SK-N-MC (cell line): ENCODE measurements at regions not wholly inside any gene's neighbourhood (a gene's known extent, or its start where the extent isn't known, plus 50 kb on each side); places are given as distances from the start of the nearest gene placed in this dataset.

ENCODE experiments used
- EZH2 ChIP-seq: fragments of 200-600 bp; sonication (generic); IDR thresholded peaks from one replicate; pipeline ENCODE4 v1.6.1; 2017; ENCODE audit warnings: antibody characterized with exemption
- POLR2AphosphoS5 ChIP-seq: IDR thresholded peaks from 2 replicates; pipeline ENCODE4 v1.6.1; 2012; ENCODE audit warnings: mild to moderate bottlenecking, low read depth, low read length, borderline replicate concordance

- TF ChIP-seq EZH2 (no peak), POLR2AphosphoS5 (no peak)
Measured at GRCh38 chr2:33810046-33810835, 211.1 kb upstream of the FAM98A start.
